ENCODE measurements at regions not wholly inside any gene's neighbourhood (a gene's known extent, or its start where the extent isn't known, plus 50 kb on each side); places are given as distances from the start of the nearest gene placed in this dataset.

DNA sequence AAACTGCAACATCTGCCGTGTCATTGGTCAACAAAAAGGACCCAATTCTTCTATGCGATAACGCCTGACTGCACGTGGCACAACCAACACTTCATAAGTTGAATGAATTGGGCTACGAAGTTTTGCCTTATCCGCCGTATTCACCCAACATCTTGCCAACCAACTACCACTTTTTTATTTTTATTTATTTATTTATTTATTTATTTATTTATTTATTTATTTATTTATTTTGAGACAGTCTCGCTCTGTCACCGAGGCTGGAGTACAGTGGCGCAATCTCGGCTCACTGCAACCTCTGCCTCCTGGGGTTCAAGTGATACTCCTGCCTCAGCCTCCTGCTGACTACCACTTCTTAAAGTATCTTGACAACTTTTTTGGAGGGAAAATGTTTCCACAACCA, 127.4 kb downstream of the RASSF9 start:
- Histone ChIP-seq H4K20me1 (replicated peaks in 1 of 2; ENCODE audit: control insufficient read depth in 1 of 2, insufficient read depth in 2 of 2, low read length in 2 of 2) (no peaks in the 10 kb centered on the region), H2BK15ac (ENCODE audit: low read length) (no peak overlapping the region), H3K27ac (ENCODE audit: low read depth, low read length) (no peak overlapping the region), H3K9me3 (ENCODE audit: insufficient read depth in 2 of 2, low read depth in 1 of 2, low read length in 1 of 2) (no peaks in the 10 kb centered on the region), H3K23me2 (ENCODE audit: low read depth, low read length) (no peaks in the 10 kb centered on the region), H2BK12ac (ENCODE audit: low read depth, low read length) (no peak overlapping the region), H2BK20ac (ENCODE audit: low read length) (no peak overlapping the region), H3K4ac (replicated peaks; ENCODE audit: insufficient read length, low read depth, low read length) (no peak overlapping the region), H2BK120ac (replicated peaks; ENCODE audit: low read depth, low read length) (no peak overlapping the region), H3K79me1 (ENCODE audit: low read depth, low read length) (no peaks in the 10 kb centered on the region), H3K27me3 (replicated peaks in 1 of 4; ENCODE audit: control insufficient read depth in 3 of 4, extremely low read depth in 1 of 4, insufficient read depth in 3 of 4, low read length in 3 of 4) (no peaks in the 10 kb centered on the region), H4K8ac (ENCODE audit: extremely low read depth, insufficient read depth, low read length) (no peak overlapping the region), H3K14ac (ENCODE audit: insufficient read length) (no peak overlapping the region), H3K36me3 (ENCODE audit: control insufficient read depth in 2 of 4, insufficient read depth in 4 of 4, low read length in 3 of 4) (no peaks in the 10 kb centered on the region), H4K5ac (ENCODE audit: insufficient read length, low read depth, low read length) (no peak overlapping the region), H3K9ac (replicated peaks in 1 of 4; ENCODE audit: extremely low read depth in 1 of 4, low read depth in 3 of 4, low read length in 3 of 4) (no peak overlapping the region), H3K18ac (ENCODE audit: extremely low read depth, low read length) (no peak overlapping the region), H3K23ac (ENCODE audit: insufficient read length) (no peak overlapping the region), H3K4me1 (replicated peaks in 1 of 4; ENCODE audit: control insufficient read depth in 3 of 4, insufficient read depth in 4 of 4, low read length in 3 of 4) (no peaks in the 10 kb centered on the region), H2AK5ac (ENCODE audit: low read depth, low read length) (no peak overlapping the region), H3K4me3 (ENCODE audit: extremely low read depth in 1 of 4, insufficient read depth in 2 of 4, low read depth in 3 of 4, low read length in 4 of 4) (no peak overlapping the region), H2BK5ac (ENCODE audit: low read depth, low read length) (no peak overlapping the region), H4K91ac (replicated peaks; ENCODE audit: insufficient read length, low read length) (no peak overlapping the region), H2AFZ (ENCODE audit: low read length) (no peak overlapping the region; the same call in 1 of the 2 replicates), H3K4me2 (ENCODE audit: insufficient read depth in 1 of 2, low read depth in 2 of 2, low read length in 2 of 2) (no peak overlapping the region), H3K56ac (replicated peaks; ENCODE audit: insufficient read length, low read depth, low read length) (no peak overlapping the region), H3K79me2 (ENCODE audit: control insufficient read depth in 1 of 2, insufficient read depth in 2 of 2, low read length in 2 of 2) (no peaks in the 10 kb centered on the region)
- FAIRE-seq = no peak
- TF ChIP-seq RFX5 (IDR thresholded peaks at IDR 0.05; ENCODE audit: borderline replicate concordance, low read depth, low read length) (no peak), SP4 (IDR thresholded peaks at IDR 0.05; ENCODE audit: low read length) (no peak), CEBPB (IDR thresholded peaks at IDR 0.05; ENCODE audit: low read depth, low read length) (no peak), TBP (IDR thresholded peaks at IDR 0.05; ENCODE audit: low read depth, low read length) (no peak), CHD1 (IDR thresholded peaks at IDR 0.05; ENCODE audit: low read depth, low read length) (no peak)
- CTCF ChIA-PET (ENCODE audit: partially characterized antibody) = interaction anchor here (1.0 kb wide), 1 partner anchor 158 kb away, joined by 3 read pairs; no protein-coding TSS in a partner anchor
- POLR2A ChIA-PET (ENCODE audit: partially characterized antibody) = no interaction called here
- WGBS, 2 experiments (ENCODE audit: extremely low coverage in 1 of 2, insufficient coverage in 1 of 2, insufficient read length in 1 of 2, insufficient replicate concordance in 2 of 2, low coverage in 1 of 2, low lambda C conversion rate in 2 of 2, missing lambda C conversion rate in 1 of 2) = 94% methylated on average over 11 of the region's 11 CpGs; no CpG with 5 or more reads in 1 of the 2 experiments
- DNase-seq (ENCODE audit: low read depth in 1 of 2, low spot score in 2 of 2) = no peak
